Endodermal cell (in vitro differentiated cells): ENCODE measurements at regions not wholly inside any gene's neighbourhood (a gene's known extent, or its start where the extent isn't known, plus 50 kb on each side); places are given as distances from the start of the nearest gene placed in this dataset.

Experiments used
- DNase-seq: peaks from one replicate; pipeline ENCODE4 v3.0.0-alpha.2; 2017
- H3K27ac ChIP-seq: 2 replicates; pipeline ENCODE4 v1.5.1; 2013; ENCODE audit warnings: mild to moderate bottlenecking, low read depth, low read length, moderate library complexity
- H3K27me3 ChIP-seq: 2 replicates; pipeline ENCODE4 v1.6.1; 2013; ENCODE audit warnings: mild to moderate bottlenecking, low read length, moderate library complexity; ENCODE audit not compliant: insufficient read depth, control insufficient read depth, poor library complexity, severe bottlenecking
- H3K36me3 ChIP-seq: 2 replicates; pipeline ENCODE4 v1.7.0; 2013; ENCODE audit warnings: mild to moderate bottlenecking, low read length, moderate library complexity; ENCODE audit not compliant: control insufficient read depth, insufficient read depth
- H3K4me1 ChIP-seq: one replicate; pipeline ENCODE4 v1.7.0; 2013; ENCODE audit warnings: low read length; ENCODE audit not compliant: control insufficient read depth, insufficient read depth
- H3K4me3 ChIP-seq: 2 replicates; pipeline ENCODE4 v1.5.1; 2013; ENCODE audit warnings: mild to moderate bottlenecking, low read length, moderate library complexity
- H3K9ac ChIP-seq: 2 replicates; pipeline ENCODE4 v1.6.1; 2013; ENCODE audit warnings: mild to moderate bottlenecking, low read length, moderate library complexity; ENCODE audit not compliant: poor library complexity, severe bottlenecking; ENCODE audit errors: extremely low read depth
- H3K9me3 ChIP-seq: 2 replicates; pipeline ENCODE4 v1.6.1; 2013; ENCODE audit warnings: mild to moderate bottlenecking, low read length, moderate library complexity; ENCODE audit not compliant: control insufficient read depth
- H3K27ac Mint-ChIP-seq: 2 replicates; pipeline ENCODE4 v1.8.0; 2020; ENCODE audit warnings: mixed read lengths
- H3K27me3 Mint-ChIP-seq: 2 replicates; pipeline ENCODE4 v1.8.0; 2021; ENCODE audit warnings: mild to moderate bottlenecking, mixed read lengths; ENCODE audit not compliant: insufficient read depth
- H3K36me3 Mint-ChIP-seq: 2 replicates; pipeline ENCODE4 v1.8.0; 2020; ENCODE audit warnings: low read depth, mixed read lengths
- H3K4me1 Mint-ChIP-seq: 2 replicates; pipeline ENCODE4 v1.8.0; 2020; ENCODE audit warnings: mixed read lengths
- H3K4me3 Mint-ChIP-seq: 2 replicates; pipeline ENCODE4 v1.8.0; 2020; ENCODE audit warnings: mild to moderate bottlenecking, moderate library complexity, mixed read lengths
- H3K9me3 Mint-ChIP-seq: 2 replicates; pipeline ENCODE4 v1.8.0; 2020; ENCODE audit warnings: mild to moderate bottlenecking, mixed read lengths
- WGBS, 2 experiments: methylation state at CpG; one replicate each; pipeline versions ENCODE4 v1.1.5 to v1.1.7; 2013; ENCODE audit warnings: missing lambda C conversion rate in 2 of 2, mixed read lengths in 1 of 2; ENCODE audit not compliant: insufficient coverage in 1 of 2, insufficient read length in 1 of 2; 5-methylcytosine and 5-hydroxymethylcytosine counted together
- TF ChIP-seq, protein P1 (sequence below): fragments of 200-600 bp; sonication (generic); conservative IDR thresholded peaks from 2 replicates; pipeline ENCODE4 v1.5.0; 2021; ENCODE audit warnings: antibody characterized with exemption, mild to moderate bottlenecking

DNA sequence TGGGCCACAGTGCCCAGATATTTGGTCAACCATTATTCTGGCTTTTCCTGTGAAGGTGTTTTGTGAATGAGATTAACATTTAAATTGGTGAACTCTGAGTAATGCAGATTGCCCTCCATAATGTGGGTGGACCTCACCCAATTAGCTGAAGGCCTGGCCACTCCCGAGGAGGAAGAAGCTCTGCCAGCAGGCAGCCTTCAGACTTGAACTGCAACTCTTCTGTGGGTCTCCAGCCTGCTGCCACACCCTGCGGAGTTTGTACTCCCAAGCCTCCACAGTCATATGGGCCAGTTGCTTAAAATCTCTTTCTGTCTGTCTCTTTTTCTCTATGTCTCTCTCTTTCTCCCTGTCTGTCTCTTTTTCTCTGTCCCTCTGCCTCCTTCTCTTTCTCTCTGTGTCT is 262.7 kb downstream of the MYCN start:
- Mint-ChIP-seq H3K4me1 (peaks cover 9% of the 10 kb centered on the region), H3K27ac (no peak overlapping the region)

GRCh38 chr2:16202266-16203020 is 262.1 kb downstream of the MYCN start:
- no peak overlapping the region for H3K27ac Mint-ChIP-seq
- peaks cover 30% of the 10 kb centered on the region for H3K27me3 Mint-ChIP-seq
- no peaks in the 10 kb centered on the region for H3K4me1 ChIP-seq
- H3K4me1 Mint-ChIP-seq: peaks cover 9% of the 10 kb centered on the region
- no peaks in the 10 kb centered on the region for H3K36me3 Mint-ChIP-seq
- H3K27ac ChIP-seq: no peak overlapping the region
- H3K4me3 ChIP-seq: no peak overlapping the region
- no peaks in the 10 kb centered on the region for H3K9me3 Mint-ChIP-seq
- no peaks in the 10 kb centered on the region for H3K36me3 ChIP-seq
- H3K27me3 ChIP-seq: no peaks in the 10 kb centered on the region
- H3K9ac ChIP-seq: no peak overlapping the region
- no peak for DNase-seq
- no peaks in the 10 kb centered on the region for H3K9me3 ChIP-seq
- H3K4me3 Mint-ChIP-seq: no peak overlapping the region
- WGBS, 2 experiments: 95 to 100% methylated on average over 4 to 8 of the region's 8 CpGs
- TF ChIP-seq, protein P1, sequence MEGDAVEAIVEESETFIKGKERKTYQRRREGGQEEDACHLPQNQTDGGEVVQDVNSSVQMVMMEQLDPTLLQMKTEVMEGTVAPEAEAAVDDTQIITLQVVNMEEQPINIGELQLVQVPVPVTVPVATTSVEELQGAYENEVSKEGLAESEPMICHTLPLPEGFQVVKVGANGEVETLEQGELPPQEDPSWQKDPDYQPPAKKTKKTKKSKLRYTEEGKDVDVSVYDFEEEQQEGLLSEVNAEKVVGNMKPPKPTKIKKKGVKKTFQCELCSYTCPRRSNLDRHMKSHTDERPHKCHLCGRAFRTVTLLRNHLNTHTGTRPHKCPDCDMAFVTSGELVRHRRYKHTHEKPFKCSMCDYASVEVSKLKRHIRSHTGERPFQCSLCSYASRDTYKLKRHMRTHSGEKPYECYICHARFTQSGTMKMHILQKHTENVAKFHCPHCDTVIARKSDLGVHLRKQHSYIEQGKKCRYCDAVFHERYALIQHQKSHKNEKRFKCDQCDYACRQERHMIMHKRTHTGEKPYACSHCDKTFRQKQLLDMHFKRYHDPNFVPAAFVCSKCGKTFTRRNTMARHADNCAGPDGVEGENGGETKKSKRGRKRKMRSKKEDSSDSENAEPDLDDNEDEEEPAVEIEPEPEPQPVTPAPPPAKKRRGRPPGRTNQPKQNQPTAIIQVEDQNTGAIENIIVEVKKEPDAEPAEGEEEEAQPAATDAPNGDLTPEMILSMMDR: no peak

More for the DNA sequence above, 262.7 kb downstream of the MYCN start:
- no peaks in the 10 kb centered on the region for H3K27me3 ChIP-seq
- Mint-ChIP-seq H3K4me3 (no peak overlapping the region), H3K9me3 (no peaks in the 10 kb centered on the region), H3K27me3 (peaks cover 30% of the 10 kb centered on the region), H3K36me3 (no peaks in the 10 kb centered on the region)
- WGBS, 2 experiments: 86 to 87% methylated on average over 2 of the region's 2 CpGs
- peaks cover 2% of the 10 kb centered on the region for H3K9me3 ChIP-seq
- H3K9ac ChIP-seq: no peak overlapping the region
- no peak overlapping the region for H3K4me3 ChIP-seq
- H3K4me1 ChIP-seq: no peaks in the 10 kb centered on the region
- no peaks in the 10 kb centered on the region for H3K36me3 ChIP-seq
- TF ChIP-seq, protein P1: no peak
- H3K27ac ChIP-seq: no peak overlapping the region
- no peak for DNase-seq

DNA sequence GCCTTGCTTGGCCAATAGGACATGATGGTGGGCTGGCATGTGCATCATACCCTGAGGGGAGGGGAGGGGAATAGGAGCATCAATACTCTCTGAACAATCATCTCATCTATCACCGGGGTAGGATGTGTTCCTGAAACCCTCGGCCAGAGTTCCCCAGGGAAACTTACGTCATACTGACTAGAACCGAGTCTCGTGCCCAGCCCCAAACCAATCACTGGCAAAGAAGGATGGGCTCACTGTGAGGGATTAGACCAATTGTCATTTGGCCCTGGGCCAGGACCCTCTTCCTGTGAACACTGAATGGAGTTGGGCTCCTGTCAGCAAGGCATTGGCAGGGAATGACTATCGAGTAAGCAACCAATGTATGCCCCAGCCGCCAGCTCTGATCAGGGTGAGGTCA is 261.5 kb downstream of the MYCN start:
- H3K9ac ChIP-seq: no peak overlapping the region
- H3K9me3 Mint-ChIP-seq: no peaks in the 10 kb centered on the region
- no peak overlapping the region for H3K27ac ChIP-seq
- DNase-seq: no peak
- no peaks in the 10 kb centered on the region for H3K36me3 Mint-ChIP-seq
- H3K4me1 ChIP-seq: no peaks in the 10 kb centered on the region
- no peak overlapping the region for H3K4me3 Mint-ChIP-seq
- no peaks in the 10 kb centered on the region for H3K9me3 ChIP-seq
- no peaks in the 10 kb centered on the region for H3K36me3 ChIP-seq
- no peaks in the 10 kb centered on the region for H3K27me3 ChIP-seq
- H3K27me3 Mint-ChIP-seq: peaks cover 27% of the 10 kb centered on the region
- TF ChIP-seq, protein P1: no peak
- no peak overlapping the region for H3K4me3 ChIP-seq
- 91 to 92% methylated on average over 7 of the region's 7 CpGs for WGBS, 2 experiments
- no peak overlapping the region for H3K27ac Mint-ChIP-seq
- peaks cover 9% of the 10 kb centered on the region for H3K4me1 Mint-ChIP-seq
